ENCODE measurements at regions not wholly inside any gene's neighbourhood (a gene's known extent, or its start where the extent isn't known, plus 50 kb on each side); places are given as distances from the start of the nearest gene placed in this dataset.

DNA sequence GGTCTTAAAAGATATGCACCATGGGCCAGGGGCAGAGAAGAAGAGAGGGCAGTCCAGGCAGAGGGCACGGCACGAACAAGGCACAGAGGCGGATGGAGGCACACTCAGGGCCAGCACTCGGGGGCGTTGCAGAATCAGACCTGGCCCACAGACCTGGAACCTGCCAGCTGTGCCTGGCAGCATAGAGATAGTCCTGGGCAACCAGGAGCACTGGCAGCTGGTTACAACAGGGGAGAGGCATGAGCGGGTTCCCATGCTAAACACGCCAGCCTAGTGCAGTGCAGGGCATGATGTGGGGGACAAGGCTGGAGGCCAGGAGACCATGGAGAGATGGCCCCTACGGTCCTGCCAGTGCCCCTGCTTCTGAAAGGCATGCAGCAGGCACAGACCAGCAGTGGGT, 56.9 kb upstream of the RBFOX3 start:
- TF ChIP-seq, protein P1, sequence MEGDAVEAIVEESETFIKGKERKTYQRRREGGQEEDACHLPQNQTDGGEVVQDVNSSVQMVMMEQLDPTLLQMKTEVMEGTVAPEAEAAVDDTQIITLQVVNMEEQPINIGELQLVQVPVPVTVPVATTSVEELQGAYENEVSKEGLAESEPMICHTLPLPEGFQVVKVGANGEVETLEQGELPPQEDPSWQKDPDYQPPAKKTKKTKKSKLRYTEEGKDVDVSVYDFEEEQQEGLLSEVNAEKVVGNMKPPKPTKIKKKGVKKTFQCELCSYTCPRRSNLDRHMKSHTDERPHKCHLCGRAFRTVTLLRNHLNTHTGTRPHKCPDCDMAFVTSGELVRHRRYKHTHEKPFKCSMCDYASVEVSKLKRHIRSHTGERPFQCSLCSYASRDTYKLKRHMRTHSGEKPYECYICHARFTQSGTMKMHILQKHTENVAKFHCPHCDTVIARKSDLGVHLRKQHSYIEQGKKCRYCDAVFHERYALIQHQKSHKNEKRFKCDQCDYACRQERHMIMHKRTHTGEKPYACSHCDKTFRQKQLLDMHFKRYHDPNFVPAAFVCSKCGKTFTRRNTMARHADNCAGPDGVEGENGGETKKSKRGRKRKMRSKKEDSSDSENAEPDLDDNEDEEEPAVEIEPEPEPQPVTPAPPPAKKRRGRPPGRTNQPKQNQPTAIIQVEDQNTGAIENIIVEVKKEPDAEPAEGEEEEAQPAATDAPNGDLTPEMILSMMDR (IDR thresholded peaks at IDR 0.05): no peak
- TF ChIP-seq, protein P2, sequence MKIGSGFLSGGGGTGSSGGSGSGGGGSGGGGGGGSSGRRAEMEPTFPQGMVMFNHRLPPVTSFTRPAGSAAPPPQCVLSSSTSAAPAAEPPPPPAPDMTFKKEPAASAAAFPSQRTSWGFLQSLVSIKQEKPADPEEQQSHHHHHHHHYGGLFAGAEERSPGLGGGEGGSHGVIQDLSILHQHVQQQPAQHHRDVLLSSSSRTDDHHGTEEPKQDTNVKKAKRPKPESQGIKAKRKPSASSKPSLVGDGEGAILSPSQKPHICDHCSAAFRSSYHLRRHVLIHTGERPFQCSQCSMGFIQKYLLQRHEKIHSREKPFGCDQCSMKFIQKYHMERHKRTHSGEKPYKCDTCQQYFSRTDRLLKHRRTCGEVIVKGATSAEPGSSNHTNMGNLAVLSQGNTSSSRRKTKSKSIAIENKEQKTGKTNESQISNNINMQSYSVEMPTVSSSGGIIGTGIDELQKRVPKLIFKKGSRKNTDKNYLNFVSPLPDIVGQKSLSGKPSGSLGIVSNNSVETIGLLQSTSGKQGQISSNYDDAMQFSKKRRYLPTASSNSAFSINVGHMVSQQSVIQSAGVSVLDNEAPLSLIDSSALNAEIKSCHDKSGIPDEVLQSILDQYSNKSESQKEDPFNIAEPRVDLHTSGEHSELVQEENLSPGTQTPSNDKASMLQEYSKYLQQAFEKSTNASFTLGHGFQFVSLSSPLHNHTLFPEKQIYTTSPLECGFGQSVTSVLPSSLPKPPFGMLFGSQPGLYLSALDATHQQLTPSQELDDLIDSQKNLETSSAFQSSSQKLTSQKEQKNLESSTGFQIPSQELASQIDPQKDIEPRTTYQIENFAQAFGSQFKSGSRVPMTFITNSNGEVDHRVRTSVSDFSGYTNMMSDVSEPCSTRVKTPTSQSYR (CRISPR knock-in tag; IDR thresholded peaks at IDR 0.05): no peak
- no peak for TF ChIP-seq ZNF416 (CRISPR knock-in tag; IDR thresholded peaks at IDR 0.05)

Data from WTC11 (cell line).